B cell (primary cell): ENCODE measurements at regions not wholly inside any gene's neighbourhood (a gene's known extent, or its start where the extent isn't known, plus 50 kb on each side); places are given as distances from the start of the nearest gene placed in this dataset.

Experiments used
- ATAC-seq: fragments of 200-7000 bp; cut with Tn5 transposase; one replicate; pipeline ENCODE4 v1.10.0; 2021; ENCODE audit warnings: low read depth, mild to moderate bottlenecking, moderate number of reproducible peaks, moderate library complexity
- CTCF ChIA-PET: fragments of 350-600 bp; sonication (Branson Sonifier 250); formaldehyde crosslinking; loops from one replicate; lab custom pipeline; 2021; ENCODE audit warnings: antibody characterized with exemption, inconsistent platforms; lab: Charles Lee
- POLR2A ChIA-PET: fragments of 350-600 bp; sonication (Branson Sonifier 250); formaldehyde crosslinking; loops from one replicate; lab custom pipeline; 2021; ENCODE audit warnings: antibody characterized with exemption; lab: Charles Lee
- DNase-seq: peaks from one replicate; pipeline ENCODE4 v3.0.0; 2013
- H2AFZ ChIP-seq: 2 replicates; pipeline ENCODE4 v1.6.1; 2012; ENCODE audit warnings: mild to moderate bottlenecking, low read depth, low read length; ENCODE audit not compliant: insufficient read depth, poor library complexity, severe bottlenecking
- H3K27ac ChIP-seq, 2 donors: 1 replicate in 1 of 2; 2 replicates in 1 of 2; pipeline ENCODE4 v1.5.1; 2012 to 2013; ENCODE audit warnings: low read length in 2 of 2, mild to moderate bottlenecking in 2 of 2, moderate library complexity in 1 of 2
- H3K27me3 ChIP-seq, 4 experiments: fragments of 200-600 bp in 1 of 4; sonication (generic) in 1 of 4; replicated peaks in 1 of 4; 1 replicate in 2 of 4; 2 replicates in 2 of 4; pipeline versions ENCODE4 v1.6.1 to v1.7.0; 2013 to 2016; ENCODE audit warnings: low read length in 3 of 4, mild to moderate bottlenecking in 2 of 4, mixed read lengths in 1 of 4, moderate library complexity in 1 of 4; ENCODE audit not compliant: insufficient read depth in 4 of 4, control insufficient read depth in 3 of 4; ENCODE audit errors: control extremely low read depth in 1 of 4
- H3K36me3 ChIP-seq, 2 experiments: replicated peaks in 1 of 2; 1 replicate in 1 of 2; 2 replicates in 1 of 2; pipeline versions ENCODE4 v1.6.1 to v1.7.1; 2013; ENCODE audit warnings: low read length in 1 of 2; ENCODE audit not compliant: insufficient read depth in 2 of 2, control insufficient read depth in 1 of 2; ENCODE audit errors: control extremely low read depth in 1 of 2, extremely low read depth in 1 of 2
- H3K4me1 ChIP-seq, 2 donors: fragments of 200-600 bp in 1 of 2; sonication (generic) in 1 of 2; 1 replicate in 1 of 2; 2 replicates in 1 of 2; pipeline versions ENCODE4 v1.5.1 to v1.6.1; 2013 to 2017; ENCODE audit warnings: low read length in 2 of 2; ENCODE audit not compliant: control insufficient read depth in 2 of 2, insufficient read depth in 2 of 2
- H3K4me2 ChIP-seq: replicated peaks from 2 replicates; pipeline ENCODE3; 2012; ENCODE audit warnings: mild to moderate bottlenecking, low read depth, low read length; ENCODE audit not compliant: poor library complexity, severe bottlenecking
- H3K4me3 ChIP-seq, 5 experiments: fragments of 200-600 bp in 1 of 5; sonication (generic) in 1 of 5; 1 replicate in 3 of 5; 2 replicates in 2 of 5; pipeline versions ENCODE4 v1.5.1 to v1.7.0; 2011 to 2016; ENCODE audit warnings: low read length in 4 of 5, mild to moderate bottlenecking in 4 of 5, low read depth in 2 of 5, control low read depth in 1 of 5, moderate library complexity in 1 of 5; ENCODE audit not compliant: insufficient read depth in 1 of 5; ENCODE audit errors: control extremely low read depth in 1 of 5, extremely low read depth in 1 of 5
- H3K79me2 ChIP-seq: fragments of 200-600 bp; sonication (generic); one replicate; pipeline ENCODE4 v1.6.0; 2016; ENCODE audit warnings: low read length; ENCODE audit not compliant: control insufficient read depth, insufficient read depth
- H3K9ac ChIP-seq: fragments of 200-600 bp; sonication (generic); 2 replicates; pipeline ENCODE4 v1.6.1; 2017; ENCODE audit warnings: mild to moderate bottlenecking, low read length, moderate library complexity
- H3K9me3 ChIP-seq, 3 donors: one replicate each; pipeline versions ENCODE4 v1.6.1 to v1.7.1; 2013; ENCODE audit warnings: low read length in 2 of 3; ENCODE audit not compliant: control insufficient read depth in 2 of 3, insufficient read depth in 1 of 3; ENCODE audit errors: control extremely low read depth in 1 of 3
- H4K20me1 ChIP-seq: 2 replicates; pipeline ENCODE4 v1.6.0; 2012; ENCODE audit warnings: mild to moderate bottlenecking, low read length; ENCODE audit not compliant: insufficient read depth, control insufficient read depth, poor library complexity, severe bottlenecking
- H3K27ac Mint-ChIP-seq: one replicate; pipeline ENCODE4 v1.8.0; 2021; ENCODE audit warnings: mixed read lengths
- H3K27me3 Mint-ChIP-seq: one replicate; pipeline ENCODE4 v1.8.0; 2021; ENCODE audit warnings: mixed read lengths
- H3K4me1 Mint-ChIP-seq: one replicate; pipeline ENCODE4 v1.8.0; 2021; ENCODE audit warnings: mixed read lengths
- H3K4me3 Mint-ChIP-seq: one replicate; pipeline ENCODE4 v1.8.0; 2021; ENCODE audit warnings: mixed read lengths
- H3K9me3 Mint-ChIP-seq: one replicate; pipeline ENCODE4 v1.8.0; 2022; ENCODE audit warnings: mixed read lengths; ENCODE audit not compliant: insufficient read depth
- EZH2 ChIP-seq: IDR thresholded peaks from 2 replicates; pipeline ENCODE4 v1.6.1; 2012; ENCODE audit warnings: borderline replicate concordance, low read depth, mild to moderate bottlenecking, moderate library complexity, low read length; ENCODE audit not compliant: insufficient read depth, poor library complexity, severe bottlenecking
- WGBS: methylation state at CpG from one replicate; pipeline ENCODE4 v1.1.5; 2013; ENCODE audit warnings: missing lambda C conversion rate; ENCODE audit not compliant: insufficient coverage; 5-methylcytosine and 5-hydroxymethylcytosine counted together
- intact Hi-C: fragments of 100-400 bp; cut with micrococcal nuclease; formaldehyde crosslinking; loops from one replicate; pipeline ENCODE4 v1.10.0; 2022
- TF ChIP-seq, protein P1 (sequence below): fragments of 200-600 bp; IDR thresholded peaks from one replicate; pipeline ENCODE4 v1.8.0; 2022; ENCODE audit warnings: antibody characterized with exemption, mild to moderate bottlenecking

DNA sequence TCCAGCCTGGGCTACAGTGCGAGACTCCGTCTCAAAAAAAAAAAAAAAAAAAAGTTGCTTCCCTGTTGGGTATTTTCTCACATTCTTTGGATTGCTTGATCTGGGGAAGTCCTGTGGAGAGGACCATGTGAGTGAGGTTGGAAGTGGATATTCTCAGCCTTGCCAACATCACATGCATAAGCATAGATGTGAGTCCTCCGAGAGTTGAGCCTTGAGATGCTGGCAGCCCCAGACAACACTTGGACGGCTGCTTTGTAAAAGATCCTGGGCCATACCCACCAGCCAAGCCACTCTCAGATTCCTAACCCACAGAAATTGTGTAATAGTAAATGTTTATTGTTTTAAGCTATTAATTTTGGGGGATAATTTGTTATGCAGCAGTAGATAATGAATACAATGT, 1570.0 kb upstream of the GOT2 start:
- H2AFZ ChIP-seq = no peak overlapping the region
- H3K27me3 Mint-ChIP-seq = no peaks in the 10 kb centered on the region
- ChIA-PET CTCF (no interaction called here), POLR2A (no interaction called here)
- TF ChIP-seq, protein P1, sequence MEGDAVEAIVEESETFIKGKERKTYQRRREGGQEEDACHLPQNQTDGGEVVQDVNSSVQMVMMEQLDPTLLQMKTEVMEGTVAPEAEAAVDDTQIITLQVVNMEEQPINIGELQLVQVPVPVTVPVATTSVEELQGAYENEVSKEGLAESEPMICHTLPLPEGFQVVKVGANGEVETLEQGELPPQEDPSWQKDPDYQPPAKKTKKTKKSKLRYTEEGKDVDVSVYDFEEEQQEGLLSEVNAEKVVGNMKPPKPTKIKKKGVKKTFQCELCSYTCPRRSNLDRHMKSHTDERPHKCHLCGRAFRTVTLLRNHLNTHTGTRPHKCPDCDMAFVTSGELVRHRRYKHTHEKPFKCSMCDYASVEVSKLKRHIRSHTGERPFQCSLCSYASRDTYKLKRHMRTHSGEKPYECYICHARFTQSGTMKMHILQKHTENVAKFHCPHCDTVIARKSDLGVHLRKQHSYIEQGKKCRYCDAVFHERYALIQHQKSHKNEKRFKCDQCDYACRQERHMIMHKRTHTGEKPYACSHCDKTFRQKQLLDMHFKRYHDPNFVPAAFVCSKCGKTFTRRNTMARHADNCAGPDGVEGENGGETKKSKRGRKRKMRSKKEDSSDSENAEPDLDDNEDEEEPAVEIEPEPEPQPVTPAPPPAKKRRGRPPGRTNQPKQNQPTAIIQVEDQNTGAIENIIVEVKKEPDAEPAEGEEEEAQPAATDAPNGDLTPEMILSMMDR = no peak
- TF ChIP-seq EZH2 = no peak
- H3K9me3 ChIP-seq = peaks cover 0 to 4% (median 0%) of the 10 kb centered on the region in 3 donors
- no peak overlapping the region for H3K4me3 ChIP-seq
- peaks cover 2% of the 10 kb centered on the region for H3K9me3 Mint-ChIP-seq
- DNase-seq (no peak), ATAC-seq (no peak)
- H3K27ac ChIP-seq = no peak overlapping the region
- no peaks in the 10 kb centered on the region for H3K79me2 ChIP-seq
- H3K36me3 ChIP-seq = no peaks in the 10 kb centered on the region
- no peak overlapping the region for H3K4me2 ChIP-seq
- H3K4me1 Mint-ChIP-seq = no peaks in the 10 kb centered on the region
- H3K4me3 Mint-ChIP-seq = no peak overlapping the region
- no CpG with 5 or more reads among the region's 4 CpGs for WGBS
- H3K4me1 ChIP-seq = no peaks in the 10 kb centered on the region
- no peak overlapping the region for H3K27ac Mint-ChIP-seq
- intact Hi-C loops = no loop called here
- no peaks in the 10 kb centered on the region for H4K20me1 ChIP-seq
- no peak overlapping the region for H3K9ac ChIP-seq
- no peaks in the 10 kb centered on the region for H3K27me3 ChIP-seq

GRCh38 chr16:60302676-60303075, 1568.6 kb upstream of the GOT2 start:
- Histone ChIP-seq H3K79me2 (no peaks in the 10 kb centered on the region), H3K27me3 (no peaks in the 10 kb centered on the region), H4K20me1 (no peaks in the 10 kb centered on the region), H3K4me2 (no peak overlapping the region), H3K36me3 (no peaks in the 10 kb centered on the region), H2AFZ (no peak overlapping the region), H3K9me3 (peaks cover 0 to 4% (median 0%) of the 10 kb centered on the region in 3 donors), H3K4me1 (no peaks in the 10 kb centered on the region), H3K9ac (no peak overlapping the region), H3K27ac (no peak overlapping the region), H3K4me3 (no peak overlapping the region)
- peaks cover 5% of the 10 kb centered on the region for H3K9me3 Mint-ChIP-seq
- no peak overlapping the region for H3K27ac Mint-ChIP-seq
- ChIA-PET POLR2A (no interaction called here), CTCF (no interaction called here)
- ATAC-seq (no peak), DNase-seq (no peak)
- intact Hi-C loops = no loop called here
- no peaks in the 10 kb centered on the region for H3K4me1 Mint-ChIP-seq
- no peak for TF ChIP-seq EZH2
- TF ChIP-seq, protein P1 = no peak
- no peaks in the 10 kb centered on the region for H3K27me3 Mint-ChIP-seq
- no peak overlapping the region for H3K4me3 Mint-ChIP-seq
- 100% methylated on average over 1 of the region's 2 CpGs for WGBS
